ENCODE measurements at regions not wholly inside any gene's neighbourhood (a gene's known extent, or its start where the extent isn't known, plus 50 kb on each side); places are given as distances from the start of the nearest gene placed in this dataset.

DNA sequence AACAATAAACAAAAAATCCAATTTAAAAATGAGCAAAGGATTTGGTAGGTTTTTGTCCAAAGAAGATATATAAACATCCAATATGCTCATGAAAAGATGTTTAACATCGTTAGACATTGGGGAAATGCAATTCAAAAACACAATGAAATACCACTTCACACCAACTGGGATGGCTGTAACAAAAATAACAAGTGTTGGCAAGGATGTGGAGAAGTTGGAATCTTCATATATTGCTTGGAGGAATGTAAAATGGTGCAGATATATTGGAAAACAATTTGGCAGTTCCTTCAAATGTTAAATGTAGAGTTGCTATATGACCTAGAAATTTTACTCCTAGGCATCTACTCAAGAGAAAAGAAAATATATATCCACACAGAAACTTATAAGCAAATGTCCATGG is 224.3 kb downstream of the AUH start:
- Histone ChIP-seq H3K79me2 (ENCODE audit: control insufficient read depth, low read length) (no peaks in the 10 kb centered on the region), H3K27ac (ENCODE audit: low read depth, low read length) (no peak overlapping the region), H3F3A (ENCODE audit: control insufficient read depth, insufficient read depth) (no peaks in the 10 kb centered on the region), H3K4me2 (ENCODE audit: low read length) (no peak overlapping the region), H3K36me3 (ENCODE audit: control insufficient read depth, low read length) (no peaks in the 10 kb centered on the region), H3K4me3 (ENCODE audit: low read length) (no peak overlapping the region), H3K4me1 (ENCODE audit: control insufficient read depth, low read length) (no peaks in the 10 kb centered on the region), H3K9me2 (replicated peaks; ENCODE audit: control insufficient read depth, low read length) (no peaks in the 10 kb centered on the region), H3K9me3 (ENCODE audit: control insufficient read depth, insufficient read depth, low read length) (no peaks in the 10 kb centered on the region), H4K20me1 (ENCODE audit: control insufficient read depth, insufficient read depth, low read depth, low read length) (no peaks in the 10 kb centered on the region), H3K27me3 (ENCODE audit: control insufficient read depth, low read length) (no peaks in the 10 kb centered on the region)
- TF ChIP-seq EZH2phosphoT487 (IDR thresholded peaks at IDR 0.05; ENCODE audit: borderline replicate concordance, low read length), result no peak
- TF ChIP-seq, protein P1, sequence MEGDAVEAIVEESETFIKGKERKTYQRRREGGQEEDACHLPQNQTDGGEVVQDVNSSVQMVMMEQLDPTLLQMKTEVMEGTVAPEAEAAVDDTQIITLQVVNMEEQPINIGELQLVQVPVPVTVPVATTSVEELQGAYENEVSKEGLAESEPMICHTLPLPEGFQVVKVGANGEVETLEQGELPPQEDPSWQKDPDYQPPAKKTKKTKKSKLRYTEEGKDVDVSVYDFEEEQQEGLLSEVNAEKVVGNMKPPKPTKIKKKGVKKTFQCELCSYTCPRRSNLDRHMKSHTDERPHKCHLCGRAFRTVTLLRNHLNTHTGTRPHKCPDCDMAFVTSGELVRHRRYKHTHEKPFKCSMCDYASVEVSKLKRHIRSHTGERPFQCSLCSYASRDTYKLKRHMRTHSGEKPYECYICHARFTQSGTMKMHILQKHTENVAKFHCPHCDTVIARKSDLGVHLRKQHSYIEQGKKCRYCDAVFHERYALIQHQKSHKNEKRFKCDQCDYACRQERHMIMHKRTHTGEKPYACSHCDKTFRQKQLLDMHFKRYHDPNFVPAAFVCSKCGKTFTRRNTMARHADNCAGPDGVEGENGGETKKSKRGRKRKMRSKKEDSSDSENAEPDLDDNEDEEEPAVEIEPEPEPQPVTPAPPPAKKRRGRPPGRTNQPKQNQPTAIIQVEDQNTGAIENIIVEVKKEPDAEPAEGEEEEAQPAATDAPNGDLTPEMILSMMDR (IDR thresholded peaks at IDR 0.05; ENCODE audit: low read depth, low read length, poor library complexity, severe bottlenecking), result no peak

DNA sequence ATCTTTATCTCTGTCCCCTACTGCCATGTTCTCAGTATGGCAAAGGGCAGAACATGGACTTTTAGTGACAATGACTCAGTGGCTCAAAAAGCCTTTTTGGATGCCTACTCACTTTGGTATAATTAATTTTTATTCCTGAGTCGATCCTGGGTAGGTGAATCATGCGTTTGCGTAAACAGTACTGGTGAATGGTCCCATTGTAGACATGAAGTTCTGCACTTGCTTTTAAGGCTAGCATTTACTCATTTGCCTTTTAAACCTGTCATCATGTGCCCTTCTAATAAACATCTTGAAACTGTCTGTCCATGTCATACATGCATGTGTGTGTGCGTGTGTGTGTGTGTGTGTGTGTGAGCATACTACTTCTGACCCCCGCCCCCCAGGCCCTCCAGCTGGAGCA is 223.0 kb downstream of the AUH start:
- Histone ChIP-seq H3F3A (ENCODE audit: control insufficient read depth, insufficient read depth) (no peaks in the 10 kb centered on the region), H4K20me1 (ENCODE audit: control insufficient read depth, insufficient read depth, low read depth, low read length) (no peaks in the 10 kb centered on the region), H3K27me3 (ENCODE audit: control insufficient read depth, low read length) (no peaks in the 10 kb centered on the region), H3K9me3 (ENCODE audit: control insufficient read depth, insufficient read depth, low read length) (no peaks in the 10 kb centered on the region), H3K36me3 (ENCODE audit: control insufficient read depth, low read length) (no peaks in the 10 kb centered on the region), H3K4me3 (ENCODE audit: low read length) (no peak overlapping the region), H3K4me2 (ENCODE audit: low read length) (no peak overlapping the region), H3K9me2 (replicated peaks; ENCODE audit: control insufficient read depth, low read length) (no peaks in the 10 kb centered on the region), H3K79me2 (ENCODE audit: control insufficient read depth, low read length) (no peaks in the 10 kb centered on the region), H3K4me1 (ENCODE audit: control insufficient read depth, low read length) (no peaks in the 10 kb centered on the region), H3K27ac (ENCODE audit: low read depth, low read length) (no peak overlapping the region)
- TF ChIP-seq, protein P1 (IDR thresholded peaks at IDR 0.05; ENCODE audit: low read depth, low read length, poor library complexity, severe bottlenecking), result no peak
- no peak for TF ChIP-seq EZH2phosphoT487 (IDR thresholded peaks at IDR 0.05; ENCODE audit: borderline replicate concordance, low read length)

DNA sequence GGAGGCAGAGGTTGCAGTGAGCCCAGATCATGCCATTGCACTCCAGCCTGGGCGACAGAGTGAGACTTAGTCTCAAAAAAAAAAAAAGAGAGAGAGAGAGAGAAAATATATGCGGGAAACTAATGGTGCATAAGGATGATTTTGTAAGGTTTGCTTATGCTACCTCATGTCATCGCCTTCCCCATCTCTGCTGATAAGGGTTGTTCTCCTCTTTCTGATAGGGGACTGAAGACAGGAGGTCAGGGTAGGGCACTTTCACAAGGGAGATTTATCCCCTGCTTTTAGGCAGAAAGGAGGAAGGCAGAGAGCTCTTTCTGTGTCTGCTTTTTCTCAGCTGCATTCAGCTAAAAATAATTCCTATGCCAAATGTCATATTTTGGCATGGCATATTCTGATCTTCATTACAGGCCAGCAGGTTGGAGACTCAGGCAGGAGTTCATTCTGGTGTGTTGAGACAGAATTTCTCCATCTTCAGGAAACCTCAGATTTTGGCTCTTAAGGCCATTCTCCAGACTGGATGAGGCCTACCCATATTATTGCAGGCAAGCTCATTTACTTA is 220.2 kb downstream of the AUH start:
- Histone ChIP-seq H3K4me1 (ENCODE audit: control insufficient read depth, low read length) (no peaks in the 10 kb centered on the region), H3K79me2 (ENCODE audit: control insufficient read depth, low read length) (no peaks in the 10 kb centered on the region), H3K9me2 (replicated peaks; ENCODE audit: control insufficient read depth, low read length) (no peaks in the 10 kb centered on the region), H3K9me3 (ENCODE audit: control insufficient read depth, insufficient read depth, low read length) (no peaks in the 10 kb centered on the region), H3F3A (ENCODE audit: control insufficient read depth, insufficient read depth) (no peaks in the 10 kb centered on the region), H4K20me1 (ENCODE audit: control insufficient read depth, insufficient read depth, low read depth, low read length) (no peaks in the 10 kb centered on the region), H3K4me2 (ENCODE audit: low read length) (no peak overlapping the region), H3K4me3 (ENCODE audit: low read length) (no peak overlapping the region), H3K36me3 (ENCODE audit: control insufficient read depth, low read length) (no peaks in the 10 kb centered on the region), H3K27ac (ENCODE audit: low read depth, low read length) (no peak overlapping the region), H3K27me3 (ENCODE audit: control insufficient read depth, low read length) (no peaks in the 10 kb centered on the region; the same call in 1 of the 2 replicates)
- TF ChIP-seq, protein P1 (IDR thresholded peaks at IDR 0.05; ENCODE audit: low read depth, low read length, poor library complexity, severe bottlenecking), result no peak

Measured in DOHH2 (cell line).